K562 (cell line): ENCODE measurements at regions not wholly inside any gene's neighbourhood (a gene's known extent, or its start where the extent isn't known, plus 50 kb on each side); places are given as distances from the start of the nearest gene placed in this dataset.

Source experiments
- ATAC-seq: fragments of 200-7000 bp; cut with Tn5 transposase; 3 replicates; pipeline ENCODE4 v1.9.1; 2020; ENCODE audit warnings: moderate library complexity
- BruUV-seq: library from RNA; stranded (reverse); fragments of 400-500 nt; replicated peaks from 2 replicates; lab custom pipeline; 2021; lab: Mats Ljungman, UMichigan
- CTCF ChIA-PET: fragments of 300-600 bp; formaldehyde crosslinking; extraction: SDS; loops from one replicate; lab custom pipeline; 2021; ENCODE audit warnings: low intra/inter-chr PET ratio; lab: Yijun Ruan, JAX
- POLR2A ChIA-PET: fragments of 300-600, 350-650 bp; sonication (Branson Sonifier 250); formaldehyde crosslinking; extraction: SDS; loops from one replicate; lab custom pipeline; 2021; ENCODE audit warnings: antibody characterized with exemption, inconsistent platforms; lab: Yijun Ruan, JAX
- DNase-seq, 4 experiments: peaks; one replicate each; pipeline versions ENCODE4 v3.0.0 to v3.0.0-alpha.2; 2011 to 2018; ENCODE audit warnings: low spot score in 3 of 4, mixed read lengths in 3 of 4; ENCODE audit errors: extremely low read depth in 1 of 4
- FAIRE-seq: peaks from 2 replicates; lab custom pipeline; 2011; peaks lifted over from hg19 to GRCh38; lab: Jason Lieb, UNC
- H2AFZ ChIP-seq: 2 replicates; pipeline ENCODE4 v1.6.0; 2011; ENCODE audit warnings: low read depth, low read length, control low read depth, inconsistent platforms
- H3K27ac ChIP-seq: fragments of 200-600 bp; 3 replicates; pipeline ENCODE4 v1.8.0; 2011; ENCODE audit warnings: low read depth, mild to moderate bottlenecking, control low read depth, inconsistent platforms, low read length, moderate library complexity, mixed read lengths; ENCODE audit errors: extremely low read depth
- H3K27me3 ChIP-seq, 2 experiments: fragments of 300-600 bp in 1 of 2; 2 replicates in 1 of 2; 3 replicates in 1 of 2; pipeline versions ENCODE4 v1.6.0 to v1.8.0; 2011; ENCODE audit warnings: inconsistent platforms in 2 of 2, low read length in 2 of 2, mild to moderate bottlenecking in 1 of 2, mixed read lengths in 1 of 2, moderate library complexity in 1 of 2; ENCODE audit not compliant: control insufficient read depth in 2 of 2, insufficient read depth in 2 of 2
- H3K36me3 ChIP-seq: fragments of 300-600 bp; 3 replicates; pipeline ENCODE4 v1.8.0; 2011; ENCODE audit warnings: mild to moderate bottlenecking, low read length, inconsistent platforms; ENCODE audit not compliant: control insufficient read depth, insufficient read depth
- H3K4me1 ChIP-seq, 2 experiments: fragments of 200-600 bp in 1 of 2; replicated peaks in 1 of 2; 2 replicates in 1 of 2; 3 replicates in 1 of 2; pipeline versions ENCODE4 v1.5.1 to v1.8.0; 2011; ENCODE audit warnings: inconsistent platforms in 2 of 2, low read length in 2 of 2, mild to moderate bottlenecking in 1 of 2, mixed read lengths in 1 of 2, moderate library complexity in 1 of 2; ENCODE audit not compliant: control insufficient read depth in 2 of 2, insufficient read depth in 2 of 2
- H3K4me2 ChIP-seq: 2 replicates; pipeline ENCODE4 v1.6.1; 2011; ENCODE audit warnings: low read length, control low read depth, inconsistent platforms, mixed read lengths; ENCODE audit not compliant: insufficient read depth
- H3K4me3 ChIP-seq: fragments of 200-600 bp; sonication (generic), shearing (Covaris generic); 2 replicates; pipeline ENCODE4 v1.5.1; 2016; ENCODE audit warnings: control low read depth, inconsistent platforms
- H3K79me2 ChIP-seq: fragments of 200-600 bp; 3 replicates; pipeline ENCODE4 v1.8.0; 2011; ENCODE audit warnings: low read length, inconsistent platforms; ENCODE audit not compliant: control insufficient read depth, insufficient read depth
- H3K9ac ChIP-seq, 2 experiments: 2 replicates each; pipeline versions ENCODE4 v1.6.0 to v1.6.1; 2011; ENCODE audit warnings: low read depth in 2 of 2, low read length in 2 of 2, control low read depth in 1 of 2, inconsistent platforms in 1 of 2, mild to moderate bottlenecking in 1 of 2, mixed read lengths in 1 of 2; ENCODE audit not compliant: insufficient read depth in 1 of 2
- H3K9me1 ChIP-seq: one replicate; pipeline ENCODE4 v1.6.0; 2011; ENCODE audit warnings: inconsistent platforms, mild to moderate bottlenecking, low read length, moderate library complexity; ENCODE audit not compliant: control insufficient read depth, insufficient read depth
- H3K9me3 ChIP-seq: replicated peaks from 2 replicates; pipeline ENCODE4 v1.5.1; 2011; ENCODE audit warnings: low read depth, low read length, inconsistent platforms; ENCODE audit not compliant: control insufficient read depth, insufficient read depth
- H4K20me1 ChIP-seq: replicated peaks from 2 replicates; pipeline ENCODE4 v1.6.1; 2011; ENCODE audit warnings: low read length, inconsistent platforms, mixed read lengths; ENCODE audit not compliant: control insufficient read depth, insufficient read depth
- BCOR ChIP-seq: fragments of 450-650 bp; IDR thresholded peaks from 2 replicates; pipeline ENCODE4 v1.6.1; 2016
- CAMTA2 ChIP-seq: fragments of 250-450 bp; sonication (Bioruptor Pico); conservative IDR thresholded peaks from 2 replicates; pipeline ENCODE4 v1.5.1; 2022
- CREBBP ChIP-seq: IDR thresholded peaks from one replicate; pipeline ENCODE4 v1.6.1; 2012; ENCODE audit warnings: low read depth, mild to moderate bottlenecking, control low read depth, inconsistent platforms, low read length
- KDM5B ChIP-seq: fragments of 200-600 bp; sonication (generic); IDR thresholded peaks from 2 replicates; pipeline ENCODE4 v1.6.1; 2012; ENCODE audit warnings: low read depth, mild to moderate bottlenecking, moderate library complexity, low read length, control low read depth, inconsistent platforms; ENCODE audit not compliant: insufficient replicate concordance
- MTA2 ChIP-seq: fragments of 450-650 bp; IDR thresholded peaks from 2 replicates; pipeline ENCODE4 v1.6.1; 2016; ENCODE audit warnings: low read depth
- MYC ChIP-seq, 2 experiments: fragments of 250-450 bp in 1 of 2; sonication (Bioruptor Pico) in 1 of 2; IDR thresholded peaks; 2 replicates each; pipeline versions ENCODE4 v1.5.1 to v1.6.1; 2012 to 2021; ENCODE audit warnings: low read depth in 2 of 2, borderline replicate concordance in 1 of 2, improper control_type of control experiment in 1 of 2, low read length in 1 of 2, mild to moderate bottlenecking in 1 of 2, moderate library complexity in 1 of 2
- NUFIP1 ChIP-seq: fragments of 450-650 bp; IDR thresholded peaks from 2 replicates; pipeline ENCODE4 v1.6.1; 2018; ENCODE audit not compliant: partially characterized antibody
- POLR2A ChIP-seq: fragments of 450-650 bp; conservative IDR thresholded peaks from 2 replicates; pipeline ENCODE4 v1.6.1; 2016
- RB1 ChIP-seq: fragments of 450-650 bp; IDR thresholded peaks from 2 replicates; pipeline ENCODE4 v1.6.1; 2017; ENCODE audit warnings: low read depth, mild to moderate bottlenecking
- RBM39 ChIP-seq: fragments of 200-400 bp; formaldehyde crosslinking; optimal IDR thresholded peaks from 2 replicates; pipeline ENCODE3; 2018; ENCODE audit warnings: low read depth, low read length
- SMC3 ChIP-seq: conservative IDR thresholded peaks from 2 replicates; pipeline ENCODE4 v1.6.1; 2011; ENCODE audit warnings: low read depth, low read length, improper control_type of control experiment; ENCODE audit not compliant: insufficient read depth
- SNRNP70 ChIP-seq: fragments of 200-400 bp; formaldehyde crosslinking; optimal IDR thresholded peaks from 2 replicates; pipeline ENCODE3; 2017; ENCODE audit warnings: low read depth, low read length
- ZNF134 ChIP-seq: fragments of 250-450 bp; sonication (Bioruptor Pico); conservative IDR thresholded peaks from 2 replicates; pipeline ENCODE4 v1.4.0; 2020
- ZZZ3 ChIP-seq: fragments of 450-650 bp; IDR thresholded peaks from 2 replicates; pipeline ENCODE4 v1.6.1; 2016; ENCODE audit warnings: antibody characterized with exemption, mild to moderate bottlenecking, moderate library complexity
- WGBS: fragments of 100-300 bp; shearing (Covaris generic); methylation state at CpG from one replicate; pipeline ENCODE4 v1.1.6; 2016; ENCODE audit warnings: low coverage, mixed read lengths; ENCODE audit not compliant: insufficient coverage; ENCODE audit errors: missing lambda C conversion rate; 5-methylcytosine and 5-hydroxymethylcytosine counted together
- in situ Hi-C: fragments of 300-500 bp; cut with MboI; formaldehyde crosslinking; loops from 4 replicates; pipeline ENCODE4 v1.15.0; 2018; ENCODE audit warnings: inconsistent platforms, mixed read lengths
- intact Hi-C: fragments of 100-400 bp; cut with micrococcal nuclease; formaldehyde crosslinking; loops from 2 replicates; pipeline ENCODE4 v1.14.2; 2022
- TF ChIP-seq, protein P1 (sequence below): sonication (generic); formaldehyde crosslinking; IDR thresholded peaks from 2 replicates; pipeline ENCODE4 v1.5.0; 2020; ENCODE audit warnings: missing genetic modification reagents
- TF ChIP-seq, protein P2 (sequence below): fragments of 450-650 bp; formaldehyde crosslinking; IDR thresholded peaks from 2 replicates; pipeline ENCODE4 v1.4.0; 2020; ENCODE audit warnings: mild to moderate bottlenecking

DNA sequence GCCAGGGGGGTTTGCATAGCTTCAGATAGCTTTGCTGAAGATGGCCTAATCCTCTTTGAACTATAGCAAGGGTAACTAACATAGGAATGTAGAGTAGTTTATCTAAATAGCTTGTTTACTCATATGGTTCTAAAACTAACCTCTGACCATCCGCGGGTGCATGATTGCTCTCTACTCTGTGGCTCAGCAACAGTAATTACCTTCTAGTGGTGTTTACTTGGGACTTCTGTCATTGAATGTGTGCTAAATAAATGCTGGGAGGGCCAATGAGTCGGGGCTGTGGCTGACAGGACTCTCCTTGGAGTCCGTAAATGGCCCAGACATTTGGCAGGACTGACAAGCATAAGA, 1461.9 kb downstream of the UQCRFS1 start:
- Histone ChIP-seq H3K36me3 (no peaks in the 10 kb centered on the region), H3K4me3 (no peak overlapping the region)
- no peak for TF ChIP-seq CAMTA2 (CRISPR knock-in tag)
- TF ChIP-seq POLR2A = no peak
- TF ChIP-seq, all 486 proteins: peak for 0
- no peaks in the 10 kb centered on the region for H3K4me1 ChIP-seq
- H4K20me1 ChIP-seq = no peaks in the 10 kb centered on the region
- H2AFZ ChIP-seq = no peak overlapping the region
- H3K9me3 ChIP-seq = no peaks in the 10 kb centered on the region
- no peaks in the 10 kb centered on the region for H3K79me2 ChIP-seq
- 12% methylated on average over 4 of the region's 4 CpGs for WGBS
- intact Hi-C loops = no loop called here
- in situ Hi-C loops = no loop called here
- DNase-seq = no peak
- CTCF ChIA-PET = no interaction called here
- H3K9ac ChIP-seq = no peak overlapping the region
- H3K9me1 ChIP-seq = no peaks in the 10 kb centered on the region
- no TSS peak for BruUV-seq
- FAIRE-seq = no peak
- POLR2A ChIA-PET = interaction anchor here (0.6 kb wide), 1 partner anchor 15 kb away, joined by 4 read pairs; no protein-coding TSS in a partner anchor
- H3K4me2 ChIP-seq = no peak overlapping the region
- H3K27me3 ChIP-seq = no peaks in the 10 kb centered on the region
- no peak for ATAC-seq
- H3K27ac ChIP-seq = no peak overlapping the region

DNA sequence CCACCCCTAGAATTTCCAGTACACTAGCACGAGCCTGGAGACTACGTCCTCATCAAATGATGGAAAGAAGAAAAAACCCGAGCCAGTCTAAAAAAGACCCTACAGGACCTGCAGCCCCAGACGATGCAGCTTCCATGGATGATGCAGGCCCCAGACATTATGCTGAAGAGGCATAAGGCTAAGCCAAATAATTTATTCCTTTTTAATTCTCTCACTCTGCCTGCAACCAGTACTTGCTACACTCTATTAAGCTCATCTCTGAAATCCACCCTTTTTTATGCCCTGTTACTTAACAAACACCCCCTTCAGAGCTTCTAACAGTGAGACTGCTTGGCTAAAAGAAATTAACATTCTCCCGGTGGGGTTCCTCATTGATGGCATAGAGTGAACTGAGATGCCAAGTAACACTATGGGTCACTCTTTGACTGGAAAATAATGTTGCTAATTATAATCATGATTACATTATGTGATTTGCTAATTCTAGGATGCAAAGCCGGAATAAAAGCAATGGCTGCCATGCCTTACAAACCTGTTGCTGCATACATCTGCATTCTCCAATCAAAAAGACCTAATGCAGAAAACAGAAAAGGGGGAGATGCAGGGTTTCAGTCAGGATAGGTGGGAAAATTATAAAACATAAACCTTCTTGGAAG, 1462.4 kb downstream of the UQCRFS1 start:
- Histone ChIP-seq H3K27me3 (no peaks in the 10 kb centered on the region), H3K27ac (no peak overlapping the region), H3K9ac (no peak overlapping the region), H3K4me1 (no peaks in the 10 kb centered on the region), H3K36me3 (no peaks in the 10 kb centered on the region), H2AFZ (no peak overlapping the region), H3K79me2 (no peaks in the 10 kb centered on the region), H3K9me3 (no peaks in the 10 kb centered on the region), H3K4me3 (no peak overlapping the region), H4K20me1 (no peaks in the 10 kb centered on the region), H3K4me2 (no peak overlapping the region), H3K9me1 (no peaks in the 10 kb centered on the region)
- ATAC-seq (no peak), FAIRE-seq (no peak), DNase-seq (no peak)
- POLR2A ChIA-PET = interaction anchor here (0.6 kb wide), 1 partner anchor 16 kb away, joined by 4 read pairs; no protein-coding TSS in a partner anchor
- intact Hi-C loops = no loop called here
- in situ Hi-C loops = no loop called here
- CTCF ChIA-PET = no interaction called here
- no TSS peak for BruUV-seq
- WGBS = 23% methylated on average over 6 of the region's 6 CpGs
- no peak for TF ChIP-seq SMC3
- TF ChIP-seq, protein P1, sequence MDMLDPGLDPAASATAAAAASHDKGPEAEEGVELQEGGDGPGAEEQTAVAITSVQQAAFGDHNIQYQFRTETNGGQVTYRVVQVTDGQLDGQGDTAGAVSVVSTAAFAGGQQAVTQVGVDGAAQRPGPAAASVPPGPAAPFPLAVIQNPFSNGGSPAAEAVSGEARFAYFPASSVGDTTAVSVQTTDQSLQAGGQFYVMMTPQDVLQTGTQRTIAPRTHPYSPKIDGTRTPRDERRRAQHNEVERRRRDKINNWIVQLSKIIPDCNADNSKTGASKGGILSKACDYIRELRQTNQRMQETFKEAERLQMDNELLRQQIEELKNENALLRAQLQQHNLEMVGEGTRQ (CRISPR knock-in tag) = no peak
- TF ChIP-seq BCOR = no peak
- TF ChIP-seq MTA2 = no peak
- TF ChIP-seq NUFIP1 = no peak
- TF ChIP-seq CREBBP = no peak
- TF ChIP-seq RB1 = no peak
- TF ChIP-seq SNRNP70 = no peak
- no peak for TF ChIP-seq MYC (IDR thresholded peaks at IDR 0.05; ENCODE audit: low read depth, low read length)
- no peak for TF ChIP-seq MYC (CRISPR knock-in tag; IDR thresholded peaks at IDR 0.05; ENCODE audit: borderline replicate concordance, low read depth)
- TF ChIP-seq ZZZ3 = no peak
- TF ChIP-seq ZNF134 = no peak
- TF ChIP-seq, protein P2, sequence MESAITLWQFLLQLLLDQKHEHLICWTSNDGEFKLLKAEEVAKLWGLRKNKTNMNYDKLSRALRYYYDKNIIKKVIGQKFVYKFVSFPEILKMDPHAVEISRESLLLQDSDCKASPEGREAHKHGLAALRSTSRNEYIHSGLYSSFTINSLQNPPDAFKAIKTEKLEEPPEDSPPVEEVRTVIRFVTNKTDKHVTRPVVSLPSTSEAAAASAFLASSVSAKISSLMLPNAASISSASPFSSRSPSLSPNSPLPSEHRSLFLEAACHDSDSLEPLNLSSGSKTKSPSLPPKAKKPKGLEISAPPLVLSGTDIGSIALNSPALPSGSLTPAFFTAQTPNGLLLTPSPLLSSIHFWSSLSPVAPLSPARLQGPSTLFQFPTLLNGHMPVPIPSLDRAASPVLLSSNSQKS (CRISPR knock-in tag) = no peak
- no peak for TF ChIP-seq KDM5B
- no peak for TF ChIP-seq RBM39
